Ammon's horn (tissue), 1 donor: ENCODE measurements at regions not wholly inside any gene's neighbourhood (a gene's known extent, or its start where the extent isn't known, plus 50 kb on each side); places are given as distances from the start of the nearest gene placed in this dataset.
"Not testable (repeated sequence)": the region's sequence is repeated elsewhere in the genome, so short reads cannot be mapped to it uniquely, and the experiment has no call there.

ENCODE experiments used
- DNase-seq: peaks from one replicate; pipeline ENCODE4 v3.0.0-alpha.2; 2016; ENCODE audit warnings: low spot score

DNA sequence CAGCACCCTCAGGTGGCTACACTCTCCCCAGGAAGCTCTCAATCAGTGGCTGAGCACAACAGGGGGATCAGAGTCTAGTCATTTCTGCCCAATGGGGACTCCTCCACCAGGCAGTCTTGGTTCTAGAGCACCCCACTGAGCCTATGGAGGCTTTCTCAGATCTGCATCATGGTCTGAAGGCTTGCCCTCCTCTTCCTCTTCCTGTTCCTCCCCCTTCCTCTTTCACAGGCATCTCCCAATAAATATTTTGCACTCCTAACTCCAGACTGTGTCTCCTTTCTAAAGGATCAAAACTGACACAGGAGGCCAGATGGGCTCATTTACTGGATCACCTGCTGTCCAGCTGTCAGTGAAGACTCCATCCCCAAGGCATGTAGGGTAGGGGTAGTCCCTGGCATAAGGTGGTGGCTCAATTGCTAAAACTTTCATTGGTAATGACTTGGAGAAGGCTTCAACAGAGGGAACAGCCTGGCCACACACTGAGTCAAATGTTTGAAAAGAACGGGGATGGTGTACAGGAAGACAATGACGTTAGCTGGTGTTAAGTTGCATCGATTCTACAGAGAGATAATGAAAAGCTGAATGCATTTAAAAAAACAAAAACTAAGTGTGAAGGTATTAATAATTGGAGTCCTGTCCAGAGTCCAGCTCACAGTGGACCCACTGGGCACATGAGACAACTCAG is 84.2 kb upstream of the SLC2A1 start:
- no peak for DNase-seq

DNA sequence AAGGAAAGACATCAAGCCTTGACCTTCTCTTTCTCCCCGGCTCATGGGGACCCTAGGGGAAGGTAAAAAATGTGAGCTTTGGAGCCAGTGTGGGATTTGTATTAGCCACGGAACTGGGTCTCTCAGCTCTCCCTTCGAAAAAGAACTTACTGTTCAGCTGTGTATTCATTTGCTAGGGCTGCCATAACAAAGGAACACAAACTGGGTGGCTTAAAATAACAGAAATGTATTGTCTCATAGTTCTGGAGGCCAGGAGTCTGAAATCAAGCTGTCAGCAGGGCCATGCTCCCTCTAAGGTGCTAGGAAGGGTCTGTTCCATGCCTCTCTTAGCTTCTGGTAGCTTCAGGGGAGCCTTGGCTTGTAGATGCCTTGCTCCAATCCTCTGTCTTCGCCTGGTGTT is 83.5 kb upstream of the SLC2A1 start:
- no peak for DNase-seq

DNA sequence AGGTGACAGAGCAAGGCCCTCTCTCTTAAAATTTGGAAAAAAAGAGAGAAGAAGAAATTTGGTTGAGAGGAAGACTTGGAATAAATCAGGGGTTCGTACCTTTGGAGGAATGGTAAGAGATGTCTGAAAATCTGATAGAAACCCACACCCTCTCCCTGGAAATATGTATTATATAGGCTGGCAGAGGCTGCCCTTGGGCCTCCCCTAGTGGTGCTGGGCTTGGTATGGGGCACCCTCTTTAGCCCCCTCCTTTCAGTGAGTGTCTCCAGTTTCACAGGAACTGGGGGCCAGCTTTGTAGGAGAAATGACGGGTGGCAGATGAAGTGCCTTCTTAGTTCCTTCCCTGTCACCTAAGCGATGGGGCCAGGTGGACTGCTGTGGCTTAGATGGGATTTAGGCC is 82.9 kb upstream of the SLC2A1 start:
- DNase-seq, result no peak

DNA sequence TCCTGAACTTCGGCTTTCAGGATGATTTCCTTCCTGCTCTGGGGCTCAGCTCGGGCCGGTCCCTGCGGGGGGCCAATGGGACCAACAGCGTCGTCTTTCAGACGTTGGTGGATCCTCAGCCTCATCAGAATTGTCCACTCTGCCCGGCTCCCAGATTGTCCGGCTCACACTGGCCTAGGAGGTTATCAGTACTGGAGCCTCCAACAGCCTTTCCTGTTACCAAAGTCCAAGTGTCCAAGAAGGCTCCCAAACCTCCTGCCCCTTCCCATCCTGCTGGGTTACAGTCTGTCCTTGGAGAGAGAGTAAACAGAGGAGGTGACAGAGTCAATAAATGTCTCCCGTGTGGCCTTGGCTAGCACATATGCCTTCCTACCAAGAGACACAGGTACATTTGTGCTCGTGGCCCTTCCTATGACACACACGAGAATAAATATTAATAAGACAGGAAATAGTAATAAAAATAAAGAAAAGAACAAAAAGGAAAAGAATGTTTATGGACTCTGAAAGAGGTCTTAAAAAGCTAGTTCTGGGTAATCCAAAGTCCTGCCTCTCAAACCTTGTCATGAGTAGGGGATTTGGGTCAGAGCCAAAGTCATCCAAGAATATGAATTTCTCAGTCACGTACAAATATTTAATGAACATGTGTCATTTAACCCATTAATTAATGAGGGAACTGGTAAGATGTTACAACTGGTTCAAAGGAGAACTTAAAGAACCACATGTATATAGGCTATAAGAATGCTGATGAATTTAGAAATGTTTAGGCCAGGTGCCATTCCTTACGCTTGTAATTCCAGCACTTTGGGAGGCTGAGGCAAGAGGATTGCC is 80.8 kb upstream of the SLC2A1 start:
- DNase-seq, result no peak

DNA sequence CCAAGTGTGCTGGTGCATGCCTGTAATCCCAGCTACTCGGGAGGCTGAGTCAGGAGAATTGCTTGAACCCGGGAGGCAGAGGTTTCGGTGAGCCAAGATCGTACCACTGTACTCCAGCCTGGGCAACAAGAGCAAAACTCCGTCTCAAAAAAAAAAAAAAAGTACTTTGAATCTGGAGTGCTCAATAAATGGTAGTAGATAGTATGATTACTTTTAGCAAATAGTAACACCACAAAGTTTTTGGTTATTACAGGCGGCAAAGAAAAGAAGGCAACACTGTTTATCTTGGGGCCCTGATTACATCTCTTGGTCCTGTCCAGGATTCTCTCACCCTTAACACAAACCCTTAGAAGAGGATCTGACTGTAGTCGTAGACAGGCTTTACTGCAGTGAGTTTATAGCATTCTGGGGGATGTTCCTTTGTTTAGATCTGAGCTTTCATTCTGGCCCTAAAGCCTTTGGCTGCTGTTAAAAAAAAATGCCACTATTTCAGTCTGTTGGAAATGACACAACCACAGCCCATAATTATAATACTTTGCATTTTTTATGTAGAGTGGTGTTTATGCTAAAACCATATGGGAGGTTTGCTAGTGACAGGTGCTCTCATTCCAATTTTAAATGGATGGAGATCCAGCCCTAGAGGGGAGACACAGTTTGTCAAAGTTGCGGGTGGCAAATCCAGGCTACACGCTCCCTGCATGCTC is 79.7 kb upstream of the SLC2A1 start:
- no peak for DNase-seq

DNA sequence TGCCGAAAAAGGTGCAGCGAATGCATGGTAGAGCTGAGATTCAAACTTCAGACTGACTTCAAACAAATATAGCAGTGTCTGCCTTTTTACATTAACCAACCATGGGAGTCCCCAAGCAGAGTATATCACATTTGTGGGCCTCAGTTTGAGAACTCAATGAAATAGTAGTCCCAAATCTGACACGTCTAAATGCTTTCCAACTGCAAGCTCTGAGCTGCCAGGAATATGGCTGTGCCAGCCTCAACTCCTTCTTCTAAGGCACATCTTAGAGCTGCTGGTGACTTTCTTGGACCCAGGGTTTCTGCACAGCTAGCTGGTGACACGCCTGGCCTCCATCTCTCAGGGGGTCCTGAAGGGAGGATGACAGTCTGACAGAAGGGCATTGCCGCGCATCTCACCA is 78.8 kb upstream of the SLC2A1 start:
- no peak for DNase-seq

DNA sequence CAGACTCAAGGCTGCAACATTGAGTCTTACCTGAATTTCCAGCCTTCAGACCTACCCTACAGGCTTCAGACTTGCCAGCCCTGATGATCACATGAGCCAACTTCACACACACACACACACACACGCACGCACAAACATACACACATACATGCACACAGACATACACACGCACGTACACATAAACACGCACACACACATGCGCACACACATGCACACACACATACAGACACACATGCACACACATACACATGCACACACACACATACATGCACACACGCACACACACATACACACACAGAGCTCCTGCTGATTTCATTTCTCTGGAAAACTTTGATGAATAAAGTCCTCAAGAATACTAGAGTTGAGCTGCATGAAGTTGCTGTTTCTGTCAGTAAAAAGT is 78.3 kb upstream of the SLC2A1 start:
- DNase-seq, result no peak

DNA sequence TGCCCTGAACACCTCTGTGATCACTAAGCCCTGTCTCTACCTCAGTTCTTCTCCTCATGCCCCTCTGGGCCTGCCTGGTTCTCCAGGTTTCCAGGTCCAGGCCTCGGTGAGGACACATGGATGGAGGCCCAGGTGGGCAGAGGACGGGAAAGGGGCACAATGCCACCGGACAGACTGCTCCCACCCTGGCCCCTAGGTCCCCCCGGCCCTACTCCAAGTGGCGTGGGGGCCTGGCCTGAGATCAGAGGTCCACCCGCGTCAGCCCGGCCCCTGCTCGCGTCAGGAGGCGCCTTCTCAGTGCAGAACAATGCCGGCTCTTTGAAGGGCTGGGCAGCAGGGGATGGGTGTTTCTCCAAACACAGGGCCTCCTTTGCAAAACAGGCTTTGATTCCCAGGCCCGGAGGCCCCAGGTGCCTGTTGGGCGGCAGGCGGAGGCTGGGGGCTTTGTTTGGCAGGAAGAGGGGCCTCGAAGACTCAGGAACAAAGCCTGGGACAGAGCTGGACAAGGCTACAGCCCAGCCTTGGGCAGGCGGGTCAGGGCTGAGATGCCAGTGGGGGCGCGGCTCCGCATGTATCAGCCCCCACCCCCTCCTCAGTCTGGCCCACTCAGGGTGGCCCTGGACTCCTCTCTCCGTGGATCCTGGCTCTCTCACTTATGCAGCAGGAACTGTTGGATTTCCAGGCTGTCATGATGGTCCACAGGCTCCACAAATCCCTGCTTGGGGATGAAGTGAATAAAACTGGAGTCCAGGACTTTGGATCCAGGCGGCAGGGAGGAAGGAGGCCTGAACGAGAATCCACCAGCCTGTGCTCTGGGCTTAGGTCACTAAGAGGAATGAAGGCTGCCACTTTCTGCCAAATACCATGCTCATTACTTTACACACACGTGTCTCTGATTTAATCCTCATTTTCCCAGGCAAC is 77.4 kb upstream of the SLC2A1 start:
- no peak for DNase-seq

DNA sequence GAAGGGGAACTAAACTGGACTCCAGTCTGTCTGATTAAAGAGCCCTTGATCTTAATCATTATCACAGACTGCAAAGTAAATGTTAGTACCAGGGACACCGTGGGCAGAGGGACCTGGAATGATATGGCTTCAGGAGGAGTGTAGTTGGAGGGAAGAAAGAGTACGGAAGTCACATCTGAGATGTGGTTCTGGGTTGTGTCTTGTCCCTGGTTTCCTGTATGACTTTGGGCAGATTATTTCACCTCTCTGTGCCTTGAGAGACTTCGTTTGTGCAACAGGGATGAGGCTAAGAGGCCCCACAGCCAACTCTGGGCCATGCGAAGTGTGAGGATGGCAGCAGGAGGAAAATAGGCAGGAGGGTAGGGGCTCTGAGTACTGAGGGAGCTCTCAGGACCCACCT is 76.1 kb upstream of the SLC2A1 start:
- DNase-seq, result no peak

DNA sequence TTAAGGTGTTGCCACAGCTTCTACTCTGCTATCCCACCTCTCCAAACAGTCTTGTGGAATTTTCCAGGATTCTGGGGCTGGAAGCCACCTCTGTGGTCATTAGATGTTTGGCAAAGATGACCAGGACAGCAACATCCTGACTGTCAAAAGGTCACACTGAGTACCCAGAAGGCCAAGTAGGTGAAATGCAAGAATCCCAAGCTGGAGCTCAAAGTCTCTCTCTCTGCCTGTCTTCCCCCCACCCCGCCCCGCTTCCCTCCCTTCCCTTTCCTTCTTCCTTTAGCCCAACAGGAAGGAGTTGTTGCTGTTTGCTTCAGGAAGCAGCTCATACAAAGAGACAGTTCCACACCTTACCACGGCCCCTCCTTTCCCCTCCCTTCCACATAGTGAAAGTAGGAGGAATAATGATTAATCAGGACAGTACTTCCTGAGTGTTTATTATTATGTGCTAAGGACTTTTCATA is 75.6 kb upstream of the SLC2A1 start:
- no peak for DNase-seq

DNA sequence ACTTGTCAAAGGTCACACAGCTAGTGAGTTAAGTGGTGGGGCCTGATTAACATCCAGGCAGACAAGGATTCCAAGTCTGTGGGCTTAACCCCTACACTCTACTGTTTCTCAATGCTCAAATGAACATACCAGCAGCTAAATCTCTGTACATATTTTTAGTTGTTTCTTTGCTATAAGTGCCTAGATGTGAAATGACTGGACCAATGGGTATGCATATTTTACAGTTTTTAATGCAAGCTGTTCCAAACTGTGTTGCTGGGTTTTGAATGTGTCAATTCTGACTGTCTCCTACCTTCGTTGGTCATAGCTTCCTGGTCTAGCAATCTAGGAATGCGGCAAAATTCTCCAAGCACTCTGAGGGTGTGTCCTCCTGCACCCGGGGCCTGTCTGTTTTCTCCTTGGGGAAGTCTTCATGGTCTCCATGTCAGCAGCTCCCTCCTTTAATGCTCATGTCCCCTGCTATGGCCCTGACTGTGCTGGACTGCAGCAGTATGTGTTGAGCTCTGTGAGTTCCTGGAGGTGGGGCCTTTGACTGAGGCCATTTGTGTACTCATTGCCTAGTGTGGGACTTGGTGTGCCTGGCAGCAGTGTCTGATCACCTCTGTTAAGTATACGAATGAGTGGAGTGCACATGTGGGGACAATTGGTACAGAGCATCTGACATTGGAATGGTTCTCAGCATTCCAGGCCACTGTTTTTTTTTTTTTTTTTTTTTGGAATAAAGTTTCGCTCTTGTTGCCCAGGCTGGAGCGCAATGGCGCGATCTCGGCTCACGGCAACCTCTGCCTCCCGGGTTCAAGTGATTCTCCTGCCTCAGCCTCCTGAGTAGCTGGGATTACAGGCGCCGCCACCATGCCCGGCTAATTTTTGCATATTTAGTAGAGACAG is 72.9 kb upstream of the SLC2A1 start:
- DNase-seq, result no peak

DNA sequence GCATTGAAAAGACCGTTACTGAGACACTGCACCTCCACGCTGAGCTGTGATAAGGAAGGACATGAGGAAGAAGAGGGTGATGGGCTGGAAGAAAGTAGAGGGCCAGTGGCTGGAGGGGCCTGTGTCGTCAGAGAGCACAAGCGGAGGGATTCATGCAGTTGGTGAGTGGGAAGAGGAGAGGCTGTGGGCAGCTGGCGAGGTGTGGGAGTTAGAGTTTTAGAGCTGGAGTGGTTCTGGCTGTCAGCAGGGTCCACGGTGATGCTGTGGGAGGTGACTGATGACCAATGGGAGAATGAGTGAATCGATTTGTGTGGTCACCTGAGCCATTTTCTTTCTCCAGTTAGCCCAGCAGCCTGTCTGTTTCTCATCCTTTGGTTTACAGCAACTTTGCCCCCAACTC is 66.2 kb upstream of the SLC2A1 start:
- DNase-seq, result no peak

DNA sequence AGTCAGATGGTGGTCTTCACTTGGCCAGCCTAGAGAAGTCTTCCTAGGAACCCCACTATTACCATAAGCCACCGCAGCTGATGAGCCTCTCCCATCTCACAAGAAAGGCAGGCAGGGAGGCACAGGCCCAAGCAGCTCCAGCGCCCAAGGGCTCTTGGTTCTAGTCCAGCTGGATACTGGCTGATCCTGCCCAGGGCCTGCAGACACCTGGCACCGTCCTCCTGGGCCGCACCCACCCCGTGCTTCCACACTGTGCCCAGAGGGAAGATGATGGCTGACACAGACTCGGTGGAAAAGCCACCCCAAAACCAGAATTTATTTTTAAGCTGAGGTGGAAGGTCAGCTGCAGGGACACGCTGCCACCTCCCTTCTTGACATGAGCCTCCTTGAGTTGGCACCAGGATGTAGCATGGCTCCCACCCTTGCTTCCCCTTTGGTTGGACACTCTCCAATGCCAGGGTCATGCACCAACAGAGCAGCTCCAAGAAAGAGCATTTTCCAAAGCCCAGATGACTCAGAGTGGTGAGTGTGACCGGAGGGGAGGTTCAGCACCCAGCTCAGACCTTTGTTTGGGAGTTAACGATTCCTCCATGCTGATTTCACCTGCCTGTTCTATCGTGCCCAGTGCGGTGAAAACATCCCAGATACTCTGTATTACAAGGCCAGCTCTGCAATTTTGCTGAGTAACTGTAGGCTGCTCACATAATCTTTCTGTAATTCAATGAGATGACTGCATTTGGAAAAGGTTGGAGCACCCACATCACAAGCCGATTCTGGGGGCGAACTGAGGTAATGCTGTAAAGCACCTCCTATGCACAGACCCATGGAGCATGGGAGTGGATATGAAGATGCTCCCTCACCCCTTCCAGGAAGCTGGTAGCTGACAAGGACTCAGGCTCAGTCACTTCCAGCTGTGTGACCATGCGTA is 63.1 kb upstream of the SLC2A1 start:
- no peak for DNase-seq

DNA sequence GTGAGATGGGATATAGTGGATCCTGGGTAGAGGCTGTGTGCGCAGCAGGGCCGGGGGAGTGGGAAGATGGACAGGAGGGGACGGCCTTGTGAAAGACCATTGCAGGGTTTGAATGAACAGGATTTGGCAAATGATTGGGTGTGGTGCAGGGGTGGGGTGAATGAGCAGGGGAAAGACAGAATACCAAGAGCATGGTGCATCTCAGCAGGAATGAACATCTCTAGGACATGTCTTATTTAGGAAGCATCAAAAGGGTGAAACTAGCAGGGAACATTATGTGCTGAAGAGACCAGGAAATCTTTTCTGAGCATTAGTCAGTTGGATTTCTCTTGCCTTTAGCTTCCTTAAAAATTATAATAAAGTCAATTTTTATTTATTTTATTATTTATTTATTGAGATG is 60.6 kb upstream of the SLC2A1 start:
- no peak for DNase-seq

DNA sequence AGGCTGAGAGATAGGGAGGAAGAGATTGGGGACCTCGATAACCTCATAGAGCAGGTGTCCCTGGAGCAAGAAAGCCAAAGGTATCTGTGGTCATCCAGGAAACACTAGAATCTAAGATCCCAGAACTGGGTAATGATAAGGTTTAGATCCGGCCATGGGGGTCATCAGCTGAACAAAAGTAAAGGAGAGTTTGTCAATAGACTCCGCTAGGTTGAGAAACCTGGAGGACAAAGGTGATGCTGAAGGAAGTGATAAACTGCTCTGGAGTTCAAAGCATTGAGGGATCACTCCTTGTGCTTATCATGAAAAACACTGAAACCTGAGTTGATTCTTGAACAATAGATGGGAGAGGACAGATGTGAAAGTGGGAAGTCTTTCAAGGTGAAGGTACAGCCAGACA is 59.5 kb upstream of the SLC2A1 start:
- no peak for DNase-seq

DNA sequence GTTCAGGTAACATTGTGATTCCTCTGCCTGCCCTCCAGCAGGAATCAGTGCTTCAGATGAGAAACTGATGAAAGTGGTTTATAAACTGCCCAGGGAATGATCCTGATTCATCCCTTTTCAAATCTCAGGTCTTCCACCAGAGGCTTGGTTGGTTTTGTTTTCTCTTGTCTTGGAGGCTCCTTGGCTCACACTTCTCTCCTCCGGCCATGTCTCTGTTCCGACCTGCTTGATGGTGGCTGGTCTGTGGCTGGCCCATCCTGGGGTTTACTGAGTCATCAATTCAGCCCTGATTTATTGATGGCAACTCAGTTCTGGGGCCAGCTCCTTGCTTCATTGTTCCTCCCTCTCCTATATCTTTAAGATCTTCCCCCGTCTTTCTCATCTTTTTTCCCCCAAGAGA is 56.6 kb upstream of the SLC2A1 start:
- DNase-seq, result no peak

DNA sequence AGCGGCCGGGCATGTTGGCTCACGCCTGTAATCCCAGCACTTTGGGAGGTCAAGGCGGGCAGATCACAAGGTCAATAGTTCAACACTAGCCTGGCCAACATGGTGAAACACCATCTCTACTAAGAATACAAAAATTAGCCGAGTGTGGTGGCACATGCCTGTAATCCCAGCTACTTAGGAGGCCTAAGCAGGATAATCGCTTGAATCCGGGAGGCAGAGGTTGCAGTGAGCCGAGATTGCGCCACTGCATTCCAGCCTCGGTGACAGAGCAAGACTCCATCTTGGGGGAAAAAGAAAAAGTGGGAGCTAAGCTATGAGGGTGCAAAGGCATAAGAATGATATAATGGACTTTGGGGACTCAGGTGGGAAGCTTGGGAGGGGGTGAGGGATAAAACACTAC is 55.9 kb upstream of the SLC2A1 start:
- not testable (repeated sequence) for DNase-seq

DNA sequence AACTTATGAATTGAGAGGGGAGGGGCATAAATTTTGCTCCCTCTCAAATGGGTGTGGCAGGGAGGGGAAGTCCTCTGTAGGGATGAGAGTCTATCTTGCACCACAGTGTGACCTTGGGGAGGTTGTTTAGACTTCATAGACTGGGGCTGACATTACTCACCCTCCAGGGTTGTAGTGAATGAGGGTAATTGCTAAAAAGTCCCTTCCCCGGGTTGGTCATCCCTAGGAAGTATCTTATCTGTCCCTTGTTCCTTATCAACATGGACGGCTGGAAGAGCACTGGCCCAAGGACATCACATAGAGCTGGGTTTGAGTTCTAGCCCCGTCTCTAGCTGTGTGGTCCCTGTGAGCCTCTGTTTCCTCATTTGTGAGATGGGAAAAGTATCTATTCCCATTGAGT is 52.4 kb upstream of the SLC2A1 start:
- DNase-seq, result no peak

DNA sequence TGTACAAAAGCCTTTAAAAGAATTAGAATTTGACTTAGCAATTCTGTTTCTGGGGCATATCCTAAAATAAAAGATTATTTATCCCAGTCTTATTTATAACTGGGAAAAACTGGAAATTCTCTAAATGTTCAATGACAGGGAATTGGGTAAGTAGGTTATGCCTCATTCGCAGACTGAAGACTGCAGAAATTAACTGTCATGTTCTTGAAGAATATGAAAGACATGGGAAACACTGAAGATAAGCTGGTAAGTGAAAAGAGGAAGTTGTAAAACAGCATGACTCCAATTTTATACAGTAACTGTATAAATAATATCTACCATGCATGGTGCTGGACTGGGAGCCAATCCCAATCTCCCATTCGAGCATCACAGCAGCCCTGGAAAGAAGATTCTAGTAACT is 50.6 kb upstream of the SLC2A1 start:
- DNase-seq, result no peak
